IMR-90 (cell line): ENCODE measurements at regions not wholly inside any gene's neighbourhood (a gene's known extent, or its start where the extent isn't known, plus 50 kb on each side); places are given as distances from the start of the nearest gene placed in this dataset.

ENCODE experiments used
- ATAC-seq: fragments of 200-7000 bp; cut with Tn5 transposase; 2 replicates; pipeline ENCODE4 v1.9.1; 2020; ENCODE audit warnings: low read depth, mild to moderate bottlenecking, moderate library complexity
- BruUV-seq: library from RNA; stranded (reverse); fragments of 400-500 nt; replicated peaks from 2 replicates; lab custom pipeline; 2021; lab: Mats Ljungman, UMichigan
- CTCF ChIA-PET: fragments of 300-600 bp; formaldehyde crosslinking; extraction: SDS; loops from one replicate; lab custom pipeline; 2021; ENCODE audit warnings: antibody characterized with exemption; lab: Yijun Ruan, JAX
- POLR2A ChIA-PET: fragments of 300-600 bp; sonication (Branson Sonifier 250); formaldehyde crosslinking; loops from one replicate; lab custom pipeline; 2022; ENCODE audit warnings: antibody characterized with exemption; ENCODE audit not compliant: unreplicated experiment; lab: Charles Lee
- DNase-seq: peaks from one replicate; pipeline ENCODE4 v3.0.0; 2013
- H2AFZ ChIP-seq: replicated peaks from 2 replicates; pipeline ENCODE3; 2013; ENCODE audit warnings: low read length, mild to moderate bottlenecking; ENCODE audit not compliant: poor library complexity
- H2AK5ac ChIP-seq: 2 replicates; pipeline ENCODE4 v1.6.1; 2013; ENCODE audit warnings: low read depth, low read length, inconsistent platforms
- H2AK9ac ChIP-seq: replicated peaks from 2 replicates; pipeline ENCODE3; 2013; ENCODE audit warnings: mild to moderate bottlenecking, low read depth, low read length, moderate library complexity; ENCODE audit not compliant: poor library complexity
- H2BK120ac ChIP-seq: 2 replicates; pipeline ENCODE4 v1.6.1; 2013; ENCODE audit warnings: low read depth, low read length, inconsistent platforms
- H2BK15ac ChIP-seq: 3 replicates; pipeline ENCODE4 v1.6.1; 2013; ENCODE audit warnings: low read depth, low read length, inconsistent platforms
- H2BK20ac ChIP-seq: 2 replicates; pipeline ENCODE4 v1.6.1; 2013; ENCODE audit warnings: low read depth, mild to moderate bottlenecking, inconsistent platforms, low read length, moderate library complexity
- H2BK5ac ChIP-seq: 2 replicates; pipeline ENCODE4 v1.6.1; 2013; ENCODE audit warnings: mild to moderate bottlenecking, low read depth, low read length, inconsistent platforms; ENCODE audit not compliant: poor library complexity, severe bottlenecking
- H3K14ac ChIP-seq: replicated peaks from 2 replicates; pipeline ENCODE4 v1.6.1; 2013; ENCODE audit warnings: low read depth, low read length, inconsistent platforms
- H3K18ac ChIP-seq: 2 replicates; pipeline ENCODE4 v1.6.1; 2013; ENCODE audit warnings: low read depth, low read length, control low read depth
- H3K23ac ChIP-seq: 2 replicates; pipeline ENCODE4 v1.6.1; 2013; ENCODE audit warnings: low read depth, low read length, inconsistent platforms
- H3K27ac ChIP-seq: 2 replicates; pipeline ENCODE4 v1.5.1; 2013; ENCODE audit warnings: mild to moderate bottlenecking, control low read depth, low read length; ENCODE audit not compliant: insufficient read depth
- H3K27me3 ChIP-seq: 2 replicates; pipeline ENCODE4 v1.6.1; 2013; ENCODE audit warnings: low read length; ENCODE audit not compliant: control insufficient read depth, insufficient read depth
- H3K36me3 ChIP-seq: 2 replicates; pipeline ENCODE4 v1.6.1; 2013; ENCODE audit warnings: low read length, mixed read lengths; ENCODE audit not compliant: control insufficient read depth, insufficient read depth
- H3K4ac ChIP-seq: 2 replicates; pipeline ENCODE4 v1.6.1; 2013; ENCODE audit warnings: low read depth, low read length, inconsistent platforms
- H3K4me1 ChIP-seq: 2 replicates; pipeline ENCODE4 v1.6.1; 2013; ENCODE audit warnings: low read length, mixed read lengths; ENCODE audit not compliant: control insufficient read depth, insufficient read depth
- H3K4me2 ChIP-seq: 2 replicates; pipeline ENCODE4 v1.6.1; 2013; ENCODE audit warnings: low read depth, mild to moderate bottlenecking, control low read depth, low read length, moderate library complexity
- H3K4me3 ChIP-seq: 2 replicates; pipeline ENCODE4 v1.5.1; 2013; ENCODE audit warnings: low read depth, mild to moderate bottlenecking, control low read depth, low read length, moderate library complexity; ENCODE audit not compliant: insufficient read depth
- H3K56ac ChIP-seq: 2 replicates; pipeline ENCODE4 v1.6.1; 2013; ENCODE audit warnings: low read length, inconsistent platforms; ENCODE audit not compliant: insufficient read depth; ENCODE audit errors: extremely low read depth
- H3K79me1 ChIP-seq, 2 experiments: 2 replicates each; pipeline ENCODE4 v1.6.1; 2013; ENCODE audit warnings: low read length in 2 of 2, inconsistent platforms in 1 of 2, low read depth in 1 of 2
- H3K9ac ChIP-seq: 2 replicates; pipeline ENCODE4 v1.6.1; 2013; ENCODE audit warnings: low read depth, low read length, control low read depth
- H3K9me1 ChIP-seq: 2 replicates; pipeline ENCODE4 v1.6.1; 2013; ENCODE audit warnings: low read length, inconsistent platforms; ENCODE audit not compliant: insufficient read depth
- H3K9me3 ChIP-seq: 2 replicates; pipeline ENCODE4 v1.6.1; 2013; ENCODE audit warnings: low read length; ENCODE audit not compliant: control insufficient read depth, insufficient read depth
- H4K20me1 ChIP-seq: 2 replicates; pipeline ENCODE4 v1.6.1; 2013; ENCODE audit warnings: low read length, inconsistent platforms; ENCODE audit not compliant: insufficient read depth
- H4K5ac ChIP-seq: 2 replicates; pipeline ENCODE4 v1.6.1; 2013; ENCODE audit warnings: mild to moderate bottlenecking, low read depth, low read length, control low read depth
- H4K8ac ChIP-seq, 2 experiments: 2 replicates each; pipeline ENCODE4 v1.6.1; 2013; ENCODE audit warnings: low read depth in 2 of 2, low read length in 2 of 2, control low read depth in 1 of 2, inconsistent platforms in 1 of 2
- H4K91ac ChIP-seq: 2 replicates; pipeline ENCODE4 v1.6.1; 2013; ENCODE audit warnings: low read depth, low read length, inconsistent platforms; ENCODE audit not compliant: insufficient read depth
- BHLHE40 ChIP-seq: fragments of 150-350 bp; IDR thresholded peaks from 2 replicates; pipeline ENCODE4 v1.6.1; 2016; ENCODE audit warnings: mild to moderate bottlenecking, low read depth, low read length
- CHD1 ChIP-seq: IDR thresholded peaks from 2 replicates; pipeline ENCODE4 v1.6.1; 2012; ENCODE audit warnings: low read depth, low read length, improper control_type of control experiment
- FOS ChIP-seq: fragments of 150-350 bp; IDR thresholded peaks from 2 replicates; pipeline ENCODE4 v1.6.1; 2016; ENCODE audit warnings: low read depth, low read length
- MAZ ChIP-seq: IDR thresholded peaks from 2 replicates; pipeline ENCODE4 v1.6.1; 2012; ENCODE audit warnings: low read depth, mild to moderate bottlenecking, low read length, improper control_type of control experiment, moderate library complexity, borderline replicate concordance
- MXI1 ChIP-seq: IDR thresholded peaks from 2 replicates; pipeline ENCODE4 v1.6.1; 2012; ENCODE audit warnings: low read depth, mild to moderate bottlenecking, low read length, moderate library complexity, borderline replicate concordance
- NFE2L2 ChIP-seq: fragments of 150-350 bp; IDR thresholded peaks from 2 replicates; pipeline ENCODE4 v1.6.1; 2016; ENCODE audit warnings: low read depth, mild to moderate bottlenecking, low read length
- RAD21 ChIP-seq: IDR thresholded peaks from 2 replicates; pipeline ENCODE4 v1.6.1; 2012; ENCODE audit warnings: low read length, improper control_type of control experiment
- RCOR1 ChIP-seq: IDR thresholded peaks from 2 replicates; pipeline ENCODE4 v1.6.1; 2012; ENCODE audit warnings: mild to moderate bottlenecking, low read length, improper control_type of control experiment; ENCODE audit not compliant: insufficient replicate concordance
- RFX5 ChIP-seq: IDR thresholded peaks from 2 replicates; pipeline ENCODE4 v1.8.0; 2012; ENCODE audit warnings: low read depth, mild to moderate bottlenecking, low read length, moderate library complexity
- SMC3 ChIP-seq: fragments of 150-350 bp; IDR thresholded peaks from 2 replicates; pipeline ENCODE4 v1.6.1; 2016; ENCODE audit warnings: low read depth, mild to moderate bottlenecking, antibody characterized with exemption, low read length, moderate library complexity
- WGBS, 2 experiments: methylation state at CpG; one replicate each; pipeline versions ENCODE4 v1.1.5 to v1.1.7; 2013; ENCODE audit warnings: missing lambda C conversion rate in 2 of 2; ENCODE audit not compliant: insufficient read length in 1 of 2; ENCODE audit errors: extremely low coverage in 2 of 2; 5-methylcytosine and 5-hydroxymethylcytosine counted together
- dilution Hi-C: fragments of 300-500 bp; cut with HindIII; formaldehyde crosslinking; loops from one replicate; pipeline ENCODE4 v1.14.3; 2018; ENCODE audit warnings: low sequenced_read_pairs; ENCODE audit not compliant: unreplicated experiment
- in situ Hi-C: fragments of 300-500 bp; cut with MboI; formaldehyde crosslinking; loops from 3 replicates; pipeline ENCODE4 v1.14.3; 2019; ENCODE audit warnings: low sequenced_read_pairs, inconsistent platforms, mixed read lengths
- intact Hi-C: fragments of 100-400 bp; cut with micrococcal nuclease; formaldehyde crosslinking; loops from 2 replicates; pipeline ENCODE4 v1.10.0; 2022
- TF ChIP-seq, protein P1 (sequence below): fragments of 150-350 bp; IDR thresholded peaks from 2 replicates; pipeline ENCODE4 v1.6.1; 2017; ENCODE audit warnings: mild to moderate bottlenecking, antibody characterized with exemption, low read length, low read depth
- TF ChIP-seq, protein P2 (sequence below): conservative IDR thresholded peaks from 2 replicates; pipeline ENCODE4 v1.5.1; 2012; ENCODE audit warnings: mild to moderate bottlenecking, low read depth, low read length, improper control_type of control experiment
- TF ChIP-seq, protein P3 (sequence below): fragments of 150-350 bp; IDR thresholded peaks from 2 replicates; pipeline ENCODE4 v1.6.1; 2016; ENCODE audit warnings: low read depth, mild to moderate bottlenecking, low read length, moderate library complexity, borderline replicate concordance

DNA sequence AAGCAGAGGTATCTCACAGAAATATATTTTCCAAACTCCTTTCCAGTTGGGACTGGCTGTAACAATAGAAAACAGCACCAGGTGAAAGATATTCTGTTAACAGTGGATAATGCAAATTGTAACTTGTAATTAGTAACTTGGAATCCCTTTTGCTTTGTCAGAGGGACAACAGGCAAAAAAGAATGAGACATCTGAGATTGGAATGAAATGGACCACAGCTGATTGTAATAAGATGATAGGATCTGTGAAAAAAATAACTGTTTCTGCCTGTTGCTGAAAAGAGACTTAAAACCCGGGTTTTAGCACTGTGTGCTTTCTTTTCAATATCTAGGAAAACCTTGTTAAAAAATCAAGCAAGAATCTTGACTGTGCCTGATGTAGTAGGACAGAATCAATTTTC lies 655.7 kb downstream of the METTL15 start:
- H3K9ac ChIP-seq, result peak overlapping the region; percentile 34; the same call in 1 of the 2 replicates
- H2BK15ac ChIP-seq, result peak overlapping the region; percentile 78; the same call in 2 of the 3 replicates
- dilution Hi-C loops, result no loop called here
- WGBS, 2 experiments, result no CpG with 5 or more reads among the region's 1 CpG
- CTCF ChIA-PET, result no interaction called here
- POLR2A ChIA-PET, result no interaction called here
- H3K23ac ChIP-seq, result no peak overlapping the region
- H2AK9ac ChIP-seq, result no peak overlapping the region
- no peak overlapping the region for H3K4me2 ChIP-seq
- no peaks in the 10 kb centered on the region for H3K79me1 ChIP-seq
- no peak overlapping the region for H2AFZ ChIP-seq
- H3K9me3 ChIP-seq, result no peaks in the 10 kb centered on the region; the same call in 1 of the 2 replicates
- no TSS peak for BruUV-seq
- no peak overlapping the region for H2AK5ac ChIP-seq
- no peaks in the 10 kb centered on the region for H3K36me3 ChIP-seq
- H3K9me1 ChIP-seq, result peaks cover 3% of the 10 kb centered on the region; the same call in 1 of the 2 replicates
- H3K14ac ChIP-seq, result peak overlapping the region; percentile 69
- TF ChIP-seq RFX5, result no peak
- no peak for TF ChIP-seq RAD21
- no peak for TF ChIP-seq CHD1
- no peak for TF ChIP-seq FOS
- no peak for TF ChIP-seq SMC3
- TF ChIP-seq, protein P1, sequence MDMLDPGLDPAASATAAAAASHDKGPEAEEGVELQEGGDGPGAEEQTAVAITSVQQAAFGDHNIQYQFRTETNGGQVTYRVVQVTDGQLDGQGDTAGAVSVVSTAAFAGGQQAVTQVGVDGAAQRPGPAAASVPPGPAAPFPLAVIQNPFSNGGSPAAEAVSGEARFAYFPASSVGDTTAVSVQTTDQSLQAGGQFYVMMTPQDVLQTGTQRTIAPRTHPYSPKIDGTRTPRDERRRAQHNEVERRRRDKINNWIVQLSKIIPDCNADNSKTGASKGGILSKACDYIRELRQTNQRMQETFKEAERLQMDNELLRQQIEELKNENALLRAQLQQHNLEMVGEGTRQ, result no peak
- TF ChIP-seq, protein P2, sequence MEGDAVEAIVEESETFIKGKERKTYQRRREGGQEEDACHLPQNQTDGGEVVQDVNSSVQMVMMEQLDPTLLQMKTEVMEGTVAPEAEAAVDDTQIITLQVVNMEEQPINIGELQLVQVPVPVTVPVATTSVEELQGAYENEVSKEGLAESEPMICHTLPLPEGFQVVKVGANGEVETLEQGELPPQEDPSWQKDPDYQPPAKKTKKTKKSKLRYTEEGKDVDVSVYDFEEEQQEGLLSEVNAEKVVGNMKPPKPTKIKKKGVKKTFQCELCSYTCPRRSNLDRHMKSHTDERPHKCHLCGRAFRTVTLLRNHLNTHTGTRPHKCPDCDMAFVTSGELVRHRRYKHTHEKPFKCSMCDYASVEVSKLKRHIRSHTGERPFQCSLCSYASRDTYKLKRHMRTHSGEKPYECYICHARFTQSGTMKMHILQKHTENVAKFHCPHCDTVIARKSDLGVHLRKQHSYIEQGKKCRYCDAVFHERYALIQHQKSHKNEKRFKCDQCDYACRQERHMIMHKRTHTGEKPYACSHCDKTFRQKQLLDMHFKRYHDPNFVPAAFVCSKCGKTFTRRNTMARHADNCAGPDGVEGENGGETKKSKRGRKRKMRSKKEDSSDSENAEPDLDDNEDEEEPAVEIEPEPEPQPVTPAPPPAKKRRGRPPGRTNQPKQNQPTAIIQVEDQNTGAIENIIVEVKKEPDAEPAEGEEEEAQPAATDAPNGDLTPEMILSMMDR, result no peak
- no peak for TF ChIP-seq MXI1
- TF ChIP-seq, protein P3, sequence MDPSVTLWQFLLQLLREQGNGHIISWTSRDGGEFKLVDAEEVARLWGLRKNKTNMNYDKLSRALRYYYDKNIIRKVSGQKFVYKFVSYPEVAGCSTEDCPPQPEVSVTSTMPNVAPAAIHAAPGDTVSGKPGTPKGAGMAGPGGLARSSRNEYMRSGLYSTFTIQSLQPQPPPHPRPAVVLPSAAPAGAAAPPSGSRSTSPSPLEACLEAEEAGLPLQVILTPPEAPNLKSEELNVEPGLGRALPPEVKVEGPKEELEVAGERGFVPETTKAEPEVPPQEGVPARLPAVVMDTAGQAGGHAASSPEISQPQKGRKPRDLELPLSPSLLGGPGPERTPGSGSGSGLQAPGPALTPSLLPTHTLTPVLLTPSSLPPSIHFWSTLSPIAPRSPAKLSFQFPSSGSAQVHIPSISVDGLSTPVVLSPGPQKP, result no peak
- TF ChIP-seq MAZ, result no peak
- no peak for TF ChIP-seq BHLHE40
- no peak for TF ChIP-seq NFE2L2
- TF ChIP-seq RCOR1, result no peak
- H2BK5ac ChIP-seq, result peak overlapping the region; percentile 86
- H3K56ac ChIP-seq, result no peak overlapping the region
- peaks cover 9% of the 10 kb centered on the region; the same call in 1 of the 2 replicates for H3K4me1 ChIP-seq
- ATAC-seq, result no peak
- peak overlapping the region; percentile 39 for H4K91ac ChIP-seq
- H4K8ac ChIP-seq, result peak overlapping the region; percentile 58 to 82
- in situ Hi-C loops, result no loop called here
- peak overlapping the region; percentile 82 for H2BK20ac ChIP-seq
- H3K18ac ChIP-seq, result peak overlapping the region; percentile 98
- H3K27me3 ChIP-seq, result no peaks in the 10 kb centered on the region
- no peak overlapping the region for H3K4me3 ChIP-seq
- intact Hi-C loops, result no loop called here
- H4K20me1 ChIP-seq, result no peaks in the 10 kb centered on the region
- peak overlapping the region; percentile 86; the same call in 1 of the 2 replicates for H4K5ac ChIP-seq
- peak; percentile 25 for DNase-seq
- peak overlapping the region; percentile 81 for H2BK120ac ChIP-seq
- no peak overlapping the region; the same call in 1 of the 2 replicates for H3K27ac ChIP-seq
- H3K4ac ChIP-seq, result peak overlapping the region; percentile 4; the same call in 1 of the 2 replicates
